ENCODE measurements at regions not wholly inside any gene's neighbourhood (a gene's known extent, or its start where the extent isn't known, plus 50 kb on each side); places are given as distances from the start of the nearest gene placed in this dataset.
A peak's percentile ranks its signal among the peaks of the same experiment; 100 is the strongest.

DNA sequence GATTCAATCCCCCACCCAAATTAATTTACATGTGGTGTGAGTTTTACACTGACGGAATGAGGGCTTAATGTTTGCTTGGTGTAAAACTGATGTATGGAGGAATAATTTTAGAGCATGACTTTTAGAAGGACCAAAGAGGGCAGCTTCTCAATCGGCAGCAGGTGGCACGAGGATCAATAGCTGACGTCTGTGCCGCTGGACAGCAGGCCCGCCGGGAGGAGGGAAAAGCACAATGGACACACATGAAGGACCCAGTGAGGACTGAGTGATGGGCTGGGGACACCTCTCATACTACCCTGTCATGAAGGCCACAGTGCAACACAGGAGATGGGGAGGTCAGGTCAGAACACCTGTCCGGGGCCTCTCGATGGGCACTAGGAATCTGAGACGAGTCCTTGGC lies 61.4 kb upstream of the NSMCE3 start:
- no peak for DNase-seq (ENCODE audit: low read depth)

DNA sequence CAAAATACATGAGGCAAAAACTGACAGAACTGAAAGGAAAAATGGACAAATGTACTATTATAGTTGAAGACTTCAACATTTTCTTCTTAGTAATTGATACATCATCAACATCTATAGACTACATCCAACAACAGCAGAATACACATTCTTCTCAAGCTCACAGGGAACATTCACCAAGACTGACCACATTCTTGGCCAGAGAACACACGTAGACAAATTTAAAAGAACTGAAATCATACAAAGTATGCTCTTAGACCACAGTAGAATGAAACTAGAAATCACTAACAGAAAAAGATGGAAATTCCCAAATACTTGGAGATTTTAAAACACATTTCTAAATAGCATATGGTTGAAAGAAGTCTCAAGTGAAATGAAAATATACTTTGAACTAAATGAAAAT lies 55.1 kb upstream of the NSMCE3 start:
- DNase-seq (ENCODE audit: low read depth) = no peak

DNA sequence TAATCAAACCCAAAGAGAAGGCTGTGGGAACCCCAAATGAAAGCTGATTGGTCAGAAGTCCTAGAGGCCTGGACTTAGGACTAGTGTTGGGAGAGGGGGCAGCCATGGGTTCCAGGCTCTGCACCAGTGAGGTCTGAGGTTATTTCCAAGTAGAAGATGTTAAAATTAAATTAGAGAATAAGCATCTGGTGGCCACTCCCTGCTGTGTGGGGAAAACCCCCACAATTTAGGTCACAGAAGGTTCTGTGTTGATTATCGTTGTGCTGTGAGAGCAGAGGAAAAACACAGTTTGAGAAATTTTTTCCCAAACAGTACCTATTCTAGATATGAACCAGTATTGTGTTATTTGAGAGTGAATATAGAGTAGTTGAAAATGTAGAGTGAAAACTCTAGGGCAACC lies 53.9 kb upstream of the NSMCE3 start:
- no peak for DNase-seq (ENCODE audit: low read depth)

DNA sequence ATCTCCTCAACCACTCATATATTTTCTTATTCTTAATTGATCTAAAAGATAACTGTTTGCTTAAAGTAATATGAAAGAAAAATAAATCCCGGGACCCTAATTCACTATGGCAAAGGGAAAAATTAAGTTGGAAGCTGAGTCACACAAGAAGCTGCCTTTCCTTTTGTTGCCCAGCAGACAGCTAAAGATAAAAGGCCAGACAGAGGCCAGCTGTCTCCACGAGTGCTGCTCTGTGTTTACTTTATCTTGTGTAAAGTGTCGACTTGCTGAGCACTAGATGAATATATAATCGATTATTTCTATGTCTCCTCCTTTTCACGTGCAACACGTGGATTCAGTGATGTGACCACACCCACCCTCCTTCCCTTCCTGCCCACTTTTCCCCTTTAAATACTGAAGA lies 52.8 kb upstream of the NSMCE3 start:
- peak; percentile 10 for DNase-seq (ENCODE audit: low read depth)

DNA sequence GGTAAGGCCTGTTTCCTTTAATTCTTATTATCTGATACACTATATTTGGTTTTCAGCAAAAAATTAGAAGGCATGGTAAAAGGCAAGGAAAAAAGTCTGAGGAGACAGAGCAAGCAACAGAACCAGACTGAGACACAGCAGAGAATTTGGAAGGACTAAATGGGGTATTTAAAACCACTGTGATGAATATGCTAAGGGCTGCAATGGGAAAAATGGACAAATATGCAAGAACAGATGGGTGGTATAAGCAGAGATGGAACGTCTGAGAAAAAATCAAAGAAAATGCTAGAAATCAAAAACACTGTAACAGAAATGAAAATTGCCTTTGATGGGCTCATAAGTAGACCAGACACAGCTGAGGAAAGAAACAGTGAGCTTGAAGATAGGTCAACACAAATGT lies 50.8 kb upstream of the NSMCE3 start:
- DNase-seq (ENCODE audit: low read depth) = no peak

DNA sequence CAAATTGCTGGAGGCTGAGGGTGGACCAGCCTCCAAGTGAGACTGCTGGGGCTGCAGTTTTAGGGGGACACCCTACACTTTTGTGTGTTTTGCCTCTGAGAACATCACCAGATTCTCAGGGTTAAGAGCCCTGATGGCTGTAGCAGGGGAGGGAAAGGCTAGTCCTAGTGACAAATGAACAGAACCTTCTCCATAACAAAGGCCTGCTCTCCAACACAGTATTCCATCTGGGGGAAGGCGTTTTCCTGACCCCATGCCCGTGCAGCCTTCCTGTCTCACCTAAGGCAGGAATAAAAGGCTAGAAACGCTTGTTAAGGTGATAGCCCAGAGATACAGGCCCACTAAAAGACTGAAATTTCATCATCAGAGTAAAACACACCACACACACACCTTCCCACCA lies 50.2 kb upstream of the NSMCE3 start:
- DNase-seq (ENCODE audit: low read depth) = no peak

Measured in myocyte (in vitro differentiated cells).